Ishikawa (cell line): ENCODE measurements at regions not wholly inside any gene's neighbourhood (a gene's known extent, or its start where the extent isn't known, plus 50 kb on each side); places are given as distances from the start of the nearest gene placed in this dataset.

ENCODE experiments used
- CEBPB ChIP-seq: IDR thresholded peaks from 2 replicates; pipeline ENCODE4 v1.6.1; 2012
- CREB1 ChIP-seq: IDR thresholded peaks from 2 replicates; pipeline ENCODE4 v1.6.1; 2012; ENCODE audit warnings: low read depth
- EGR1 ChIP-seq: IDR thresholded peaks from 2 replicates; pipeline ENCODE4 v1.6.1; 2012
- EP300 ChIP-seq: IDR thresholded peaks from 2 replicates; pipeline ENCODE4 v1.6.1; 2012; ENCODE audit warnings: borderline replicate concordance
- FOXM1 ChIP-seq: IDR thresholded peaks from 2 replicates; pipeline ENCODE4 v1.6.1; 2012; ENCODE audit warnings: low read depth, borderline replicate concordance
- NFIC ChIP-seq: IDR thresholded peaks from 2 replicates; pipeline ENCODE4 v1.6.1; 2012
- RAD21 ChIP-seq: IDR thresholded peaks from 2 replicates; pipeline ENCODE4 v1.6.1; 2012; ENCODE audit warnings: low read depth
- REST ChIP-seq: IDR thresholded peaks from 2 replicates; pipeline ENCODE4 v1.6.1; 2012; ENCODE audit warnings: low read depth, mild to moderate bottlenecking
- TAF1 ChIP-seq: IDR thresholded peaks from 2 replicates; pipeline ENCODE4 v1.6.1; 2012; ENCODE audit warnings: low read depth, mild to moderate bottlenecking
- TCF12 ChIP-seq: IDR thresholded peaks from 2 replicates; pipeline ENCODE4 v1.6.1; 2012; ENCODE audit warnings: low read depth
- TEAD4 ChIP-seq: IDR thresholded peaks from 2 replicates; pipeline ENCODE4 v1.6.1; 2012
- USF1 ChIP-seq: IDR thresholded peaks from 2 replicates; pipeline ENCODE4 v1.6.1; 2012
- YY1 ChIP-seq: IDR thresholded peaks from 2 replicates; pipeline ENCODE4 v1.6.1; 2012; ENCODE audit warnings: low read depth
- TF ChIP-seq, protein P1 (sequence below): IDR thresholded peaks from 2 replicates; pipeline ENCODE4 v1.6.1; 2012

GRCh38 chr7:82623812-82624211 lies 180.2 kb upstream of the CACNA2D1 start:
- TF ChIP-seq EP300 (no peak), TAF1 (no peak), RAD21 (no peak), CREB1 (no peak), CEBPB (no peak), FOXM1 (no peak), REST (no peak), USF1 (no peak), YY1 (no peak), EGR1 (no peak), TEAD4 (no peak), NFIC (no peak), TCF12 (no peak)
- TF ChIP-seq, protein P1, sequence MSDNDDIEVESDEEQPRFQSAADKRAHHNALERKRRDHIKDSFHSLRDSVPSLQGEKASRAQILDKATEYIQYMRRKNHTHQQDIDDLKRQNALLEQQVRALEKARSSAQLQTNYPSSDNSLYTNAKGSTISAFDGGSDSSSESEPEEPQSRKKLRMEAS: no peak
